Mammary epithelial cell (primary cell): ENCODE measurements at regions not wholly inside any gene's neighbourhood (a gene's known extent, or its start where the extent isn't known, plus 50 kb on each side); places are given as distances from the start of the nearest gene placed in this dataset.

ENCODE experiments used
- CTCF ChIP-seq, 2 donors: IDR thresholded peaks in 1 of 2; conservative IDR thresholded peaks in 1 of 2; 2 replicates each; pipeline ENCODE4 v1.5.1; 2011 to 2012; ENCODE audit warnings: inconsistent platforms in 2 of 2, low read length in 2 of 2, mild to moderate bottlenecking in 2 of 2, control low read depth in 1 of 2, low read depth in 1 of 2; ENCODE audit not compliant: insufficient read depth in 1 of 2; ENCODE audit errors: extremely low read depth in 1 of 2
- EZH2 ChIP-seq: IDR thresholded peaks from 2 replicates; pipeline ENCODE4 v1.6.1; 2012; ENCODE audit warnings: low read length, inconsistent platforms, borderline replicate concordance

GRCh38 chr4:129565214-129565613 is 469.3 kb downstream of the C4orf33 start:
- TF ChIP-seq CTCF (conservative IDR thresholded peaks at IDR 0.05 in 1 of 2, IDR thresholded peaks at IDR 0.05 in 1 of 2; ENCODE audit: extremely low read depth in 1 of 2, insufficient read depth in 1 of 2, low read depth in 1 of 2, low read length in 2 of 2) (no peak), EZH2 (no peak)
